Thyroid gland (tissue), 4 donors: ENCODE measurements at regions not wholly inside any gene's neighbourhood (a gene's known extent, or its start where the extent isn't known, plus 50 kb on each side); places are given as distances from the start of the nearest gene placed in this dataset.

Source experiments
- DNase-seq, 2 donors: peaks; one replicate each; pipeline ENCODE4 v3.0.0-alpha.2; 2019
- H3K27ac ChIP-seq, 3 donors: fragments of 200-600 bp; sonication (generic); 1 replicate in 2 of 3; 2 replicates in 1 of 3; pipeline ENCODE4 v1.5.1; 2016 to 2019; ENCODE audit warnings: mild to moderate bottlenecking in 1 of 3, moderate library complexity in 1 of 3
- H3K27me3 ChIP-seq: fragments of 200-600 bp; sonication (generic); one replicate; pipeline ENCODE4 v1.5.1; 2019
- H3K36me3 ChIP-seq, 2 donors: fragments of 200-600 bp; sonication (generic); one replicate each; pipeline ENCODE4 v1.5.1; 2016 to 2019
- H3K4me1 ChIP-seq, 2 donors: fragments of 200-600 bp; sonication (generic); one replicate each; pipeline ENCODE4 v1.5.1; 2017 to 2019
- H3K4me3 ChIP-seq, 3 donors: fragments of 200-600 bp; sonication (generic); replicated peaks in 1 of 3; 1 replicate in 2 of 3; 2 replicates in 1 of 3; pipeline ENCODE4 v1.5.1; 2016; ENCODE audit warnings: mild to moderate bottlenecking in 1 of 3
- H3K9me3 ChIP-seq: fragments of 200-600 bp; sonication (generic); one replicate; pipeline ENCODE4 v1.5.1; 2017
- CTCF ChIP-seq, 6 experiments: fragments of 200-600 bp in 3 of 6; fragments of 450-650 bp in 3 of 6; sonication (generic) in 3 of 6; IDR thresholded peaks; one replicate each; pipeline ENCODE4 v1.5.1; 2016 to 2019; ENCODE audit warnings: antibody characterized with exemption in 6 of 6, mild to moderate bottlenecking in 2 of 6, inconsistent platforms in 1 of 6, moderate library complexity in 1 of 6
- POLR2A ChIP-seq, 2 donors: fragments of 450-650 bp; IDR thresholded peaks; one replicate each; pipeline ENCODE4 v1.6.1; 2017; ENCODE audit warnings: antibody characterized with exemption in 2 of 2, mild to moderate bottlenecking in 2 of 2, moderate library complexity in 1 of 2
- WGBS, 2 donors: methylation state at CpG; one replicate each; pipeline ENCODE4 v1.1.5; 2017; 5-methylcytosine and 5-hydroxymethylcytosine counted together
- intact Hi-C: fragments of 100-400 bp; cut with DNase I; formaldehyde crosslinking; loops from one replicate; pipeline ENCODE4 v1.15.1; 2023

- no peak for DNase-seq
- 69 to 74% methylated on average over 18 of the region's 18 CpGs for WGBS, 2 donors
- intact Hi-C loops: no loop called here
Observed at GRCh38 chr22:47329727-47330650, 567.5 kb downstream of the TBC1D22A start.

GRCh38 chr22:47328550-47329243 is 566.2 kb downstream of the TBC1D22A start:
- H3K4me1 ChIP-seq: no peaks in the 10 kb centered on the region
- no peaks in the 10 kb centered on the region for H3K27me3 ChIP-seq
- no peaks in the 10 kb centered on the region for H3K36me3 ChIP-seq
- no peak overlapping the region for H3K27ac ChIP-seq
- no peak overlapping the region for H3K4me3 ChIP-seq
- 58 to 62% methylated on average over 10 of the region's 10 CpGs for WGBS, 2 donors
- H3K9me3 ChIP-seq: no peaks in the 10 kb centered on the region
- intact Hi-C loops: no loop called here
- TF ChIP-seq POLR2A (IDR thresholded peaks at IDR 0.05): no peak
- TF ChIP-seq CTCF (IDR thresholded peaks at IDR 0.05): no peak
- DNase-seq: no peak

More at GRCh38 chr22:47329727-47330650, 567.5 kb downstream of the TBC1D22A start:
- Histone ChIP-seq H3K9me3 (no peaks in the 10 kb centered on the region), H3K4me3 (no peak overlapping the region), H3K27me3 (no peaks in the 10 kb centered on the region), H3K36me3 (no peaks in the 10 kb centered on the region), H3K4me1 (no peaks in the 10 kb centered on the region), H3K27ac (no peak overlapping the region)
- TF ChIP-seq CTCF (IDR thresholded peaks at IDR 0.05): no peak
- TF ChIP-seq POLR2A (IDR thresholded peaks at IDR 0.05): no peak

GRCh38 chr22:47327241-47327640 is 564.8 kb downstream of the TBC1D22A start:
- Histone ChIP-seq H3K36me3 (no peaks in the 10 kb centered on the region), H3K27ac (no peak overlapping the region), H3K27me3 (no peaks in the 10 kb centered on the region), H3K9me3 (no peaks in the 10 kb centered on the region), H3K4me1 (no peaks in the 10 kb centered on the region), H3K4me3 (no peak overlapping the region)
- TF ChIP-seq CTCF (IDR thresholded peaks at IDR 0.05) (no peak), POLR2A (IDR thresholded peaks at IDR 0.05) (no peak)
- 91 to 92% methylated on average over 6 of the region's 6 CpGs for WGBS, 2 donors
- DNase-seq: no peak
- intact Hi-C loops: no loop called here

- intact Hi-C loops: no loop called here
- no peak for TF ChIP-seq CTCF (IDR thresholded peaks at IDR 0.05)
- no peak for TF ChIP-seq POLR2A (IDR thresholded peaks at IDR 0.05)
- Histone ChIP-seq H3K27ac (no peak overlapping the region), H3K9me3 (no peaks in the 10 kb centered on the region), H3K4me1 (no peaks in the 10 kb centered on the region), H3K27me3 (no peaks in the 10 kb centered on the region), H3K4me3 (no peak overlapping the region), H3K36me3 (no peaks in the 10 kb centered on the region)
- WGBS, 2 donors: 75 to 85% methylated on average over 3 of the region's 3 CpGs
- DNase-seq: no peak
Observed at GRCh38 chr22:47325249-47325648, 562.8 kb downstream of the TBC1D22A start.
